ENCODE measurements at regions not wholly inside any gene's neighbourhood (a gene's known extent, or its start where the extent isn't known, plus 50 kb on each side); places are given as distances from the start of the nearest gene placed in this dataset.

DNA sequence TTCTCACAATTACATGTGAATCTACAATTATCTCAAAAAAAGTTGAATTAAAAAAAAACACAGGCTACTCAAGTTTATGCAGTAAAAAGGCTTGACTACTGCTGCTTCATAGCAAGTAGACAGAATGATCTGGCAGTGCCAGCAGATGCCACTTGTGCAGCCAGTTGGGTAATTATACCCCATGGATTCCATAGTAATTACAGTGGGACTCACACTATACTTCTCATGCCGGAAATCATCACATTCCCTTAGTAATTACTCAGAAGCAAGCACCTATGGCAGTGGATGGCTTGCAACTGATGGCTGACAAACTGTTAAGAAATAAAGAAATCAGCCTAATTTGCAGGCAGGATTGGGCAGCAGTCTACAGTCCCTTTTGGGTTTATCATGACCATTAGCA, 463.2 kb upstream of the KLF4 start:
- TF ChIP-seq, protein P1, sequence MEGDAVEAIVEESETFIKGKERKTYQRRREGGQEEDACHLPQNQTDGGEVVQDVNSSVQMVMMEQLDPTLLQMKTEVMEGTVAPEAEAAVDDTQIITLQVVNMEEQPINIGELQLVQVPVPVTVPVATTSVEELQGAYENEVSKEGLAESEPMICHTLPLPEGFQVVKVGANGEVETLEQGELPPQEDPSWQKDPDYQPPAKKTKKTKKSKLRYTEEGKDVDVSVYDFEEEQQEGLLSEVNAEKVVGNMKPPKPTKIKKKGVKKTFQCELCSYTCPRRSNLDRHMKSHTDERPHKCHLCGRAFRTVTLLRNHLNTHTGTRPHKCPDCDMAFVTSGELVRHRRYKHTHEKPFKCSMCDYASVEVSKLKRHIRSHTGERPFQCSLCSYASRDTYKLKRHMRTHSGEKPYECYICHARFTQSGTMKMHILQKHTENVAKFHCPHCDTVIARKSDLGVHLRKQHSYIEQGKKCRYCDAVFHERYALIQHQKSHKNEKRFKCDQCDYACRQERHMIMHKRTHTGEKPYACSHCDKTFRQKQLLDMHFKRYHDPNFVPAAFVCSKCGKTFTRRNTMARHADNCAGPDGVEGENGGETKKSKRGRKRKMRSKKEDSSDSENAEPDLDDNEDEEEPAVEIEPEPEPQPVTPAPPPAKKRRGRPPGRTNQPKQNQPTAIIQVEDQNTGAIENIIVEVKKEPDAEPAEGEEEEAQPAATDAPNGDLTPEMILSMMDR (conservative IDR thresholded peaks at IDR 0.05; ENCODE audit: low read length), result no peak
- no peak for TF ChIP-seq EZH2phosphoT487 (IDR thresholded peaks at IDR 0.05; ENCODE audit: borderline replicate concordance)

Data from Loucy (cell line).